ENCODE measurements at regions not wholly inside any gene's neighbourhood (a gene's known extent, or its start where the extent isn't known, plus 50 kb on each side); places are given as distances from the start of the nearest gene placed in this dataset.
"Not testable (repeated sequence)": the region's sequence is repeated elsewhere in the genome, so short reads cannot be mapped to it uniquely, and the experiment has no call there.

DNA sequence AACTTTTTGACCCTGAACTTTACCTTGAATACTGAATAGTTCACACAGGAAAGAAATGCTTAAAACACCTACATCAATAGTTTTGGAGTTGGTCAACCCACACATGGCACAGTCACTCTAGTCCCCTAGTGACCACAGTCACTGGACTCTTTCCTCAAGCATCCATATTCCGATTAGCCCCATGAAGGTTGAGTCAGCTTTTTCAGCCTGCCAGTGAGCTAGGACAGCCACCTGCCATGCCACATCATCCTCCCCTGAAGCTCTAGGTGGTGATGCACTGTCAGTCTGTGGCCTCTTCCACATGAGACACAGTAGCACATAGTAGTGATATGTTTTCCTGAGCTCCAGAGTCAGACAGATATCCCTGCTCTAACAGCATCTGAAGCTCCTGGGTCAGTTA is 537.2 kb downstream of the XPNPEP1 start:
- DNase-seq, result no peak

DNA sequence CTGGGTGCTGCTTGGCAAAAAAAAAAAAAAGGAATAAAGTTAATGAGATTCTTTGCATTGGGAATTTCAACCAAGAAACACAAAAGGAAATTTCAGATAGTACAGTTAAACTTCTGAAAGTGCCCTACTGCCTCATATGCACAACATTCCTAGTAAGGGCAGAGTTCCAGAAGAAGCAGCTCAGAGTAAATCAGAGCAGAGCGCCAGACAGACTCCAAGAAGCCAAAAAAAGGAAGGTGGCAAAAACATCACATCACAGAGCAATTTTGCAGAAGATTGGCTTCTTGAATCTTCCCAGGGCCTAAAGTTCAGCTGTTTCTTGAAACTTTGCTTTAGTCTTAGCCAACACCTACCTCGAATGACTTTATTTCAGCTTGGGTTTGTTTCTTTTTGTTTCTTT is 544.1 kb downstream of the XPNPEP1 start:
- DNase-seq, result no peak

- no peak for DNase-seq
Observed at GRCh38 chr10:109374215-109374614, 549.1 kb downstream of the XPNPEP1 start.

DNA sequence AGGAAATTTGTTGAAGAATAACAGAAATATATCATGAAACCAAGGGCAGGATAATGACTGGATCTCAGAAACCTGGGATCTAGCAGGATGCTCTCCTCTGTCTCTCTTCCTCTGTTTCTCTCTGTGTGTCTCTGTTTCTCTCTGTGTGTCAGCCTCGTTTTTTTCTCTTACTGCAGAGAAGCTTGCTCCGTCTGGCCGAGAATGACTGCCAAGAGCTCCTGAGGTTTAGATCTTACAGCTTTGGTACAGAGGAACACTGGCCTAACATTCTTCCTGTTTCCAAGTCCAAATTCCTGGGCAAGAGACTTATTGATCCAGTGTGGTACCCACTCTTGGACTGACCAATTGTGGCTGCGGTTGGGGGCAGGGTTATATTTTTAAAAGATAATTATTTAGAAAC is 564.0 kb downstream of the XPNPEP1 start:
- DNase-seq, result no peak

DNA sequence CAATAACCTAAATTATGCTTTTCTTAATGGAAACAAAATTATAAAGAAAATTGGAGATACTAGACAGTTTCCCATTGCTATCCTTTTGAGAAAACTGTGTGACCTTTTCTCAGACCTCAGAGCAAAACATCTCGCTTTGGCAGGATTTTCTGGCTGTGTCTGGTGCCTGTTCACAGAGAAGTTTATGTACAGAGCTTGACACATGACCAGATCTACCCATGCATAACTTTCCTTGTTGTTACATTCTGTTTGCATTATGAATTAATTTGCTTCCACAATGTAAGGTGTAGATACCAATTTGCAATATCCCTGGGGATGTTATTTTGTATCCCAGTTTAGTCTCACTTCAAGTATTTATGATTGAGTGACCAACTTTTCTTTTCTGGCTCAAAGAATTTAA is 565.0 kb downstream of the XPNPEP1 start:
- no peak for DNase-seq

DNA sequence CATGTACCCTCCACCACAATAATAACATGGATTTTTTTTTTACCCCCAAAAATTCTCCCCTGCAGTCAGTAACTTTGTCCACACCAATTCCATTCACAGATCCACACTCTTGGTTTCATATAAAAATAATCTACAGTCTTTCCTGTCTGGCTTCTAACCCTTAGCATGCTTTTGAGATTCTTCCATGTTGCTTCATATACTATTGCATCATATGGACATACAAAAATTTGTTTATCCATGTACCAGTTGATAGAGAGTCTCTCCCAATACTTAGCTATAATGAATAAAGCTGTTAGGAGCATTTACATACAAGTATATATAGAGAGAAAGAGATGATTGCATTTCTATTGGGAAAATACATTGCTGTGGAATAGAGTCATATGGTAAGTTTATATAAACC is 575.0 kb downstream of the XPNPEP1 start:
- DNase-seq, result no peak

DNA sequence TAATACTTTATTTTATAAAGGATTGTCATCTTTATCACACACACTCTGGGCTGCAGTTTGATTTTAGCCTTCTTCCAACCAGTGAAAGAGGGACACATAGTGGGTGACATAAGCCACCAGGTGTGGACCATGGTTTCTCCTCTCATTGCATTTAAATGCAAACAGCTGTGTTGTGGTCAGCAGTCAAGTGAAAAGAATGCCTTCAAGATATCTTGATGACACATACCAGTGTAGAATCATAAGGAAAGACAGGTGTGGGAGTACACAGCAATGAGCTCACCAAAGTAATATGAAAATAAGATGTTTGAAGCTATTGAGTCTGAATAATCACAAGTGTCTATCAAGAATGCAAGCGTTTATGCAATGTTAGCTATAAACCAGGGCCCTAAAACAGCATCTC is 580.0 kb downstream of the XPNPEP1 start:
- no peak for DNase-seq

- DNase-seq, result no peak
Observed at GRCh38 chr10:109341986-109342385, 581.3 kb downstream of the XPNPEP1 start.

DNA sequence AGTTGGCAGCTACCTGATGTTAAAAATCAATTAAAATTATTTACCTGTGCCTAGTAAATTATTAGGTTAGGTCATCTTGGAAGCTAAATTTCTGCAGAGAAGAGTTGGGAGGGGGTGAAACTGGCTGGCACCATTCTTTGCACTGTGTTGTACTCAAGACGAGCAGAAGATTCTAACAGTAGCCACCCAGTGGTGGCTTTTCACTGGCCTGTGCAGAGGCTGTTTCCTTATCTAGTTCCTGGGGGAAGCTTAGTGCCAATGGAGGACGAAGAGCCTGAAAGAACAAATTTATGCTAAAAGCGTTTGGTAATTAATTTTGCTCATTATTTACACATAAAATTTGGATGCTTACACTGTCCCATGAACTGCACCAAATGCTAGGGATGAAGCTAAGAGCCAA is 595.3 kb downstream of the XPNPEP1 start:
- DNase-seq, result no peak

DNA sequence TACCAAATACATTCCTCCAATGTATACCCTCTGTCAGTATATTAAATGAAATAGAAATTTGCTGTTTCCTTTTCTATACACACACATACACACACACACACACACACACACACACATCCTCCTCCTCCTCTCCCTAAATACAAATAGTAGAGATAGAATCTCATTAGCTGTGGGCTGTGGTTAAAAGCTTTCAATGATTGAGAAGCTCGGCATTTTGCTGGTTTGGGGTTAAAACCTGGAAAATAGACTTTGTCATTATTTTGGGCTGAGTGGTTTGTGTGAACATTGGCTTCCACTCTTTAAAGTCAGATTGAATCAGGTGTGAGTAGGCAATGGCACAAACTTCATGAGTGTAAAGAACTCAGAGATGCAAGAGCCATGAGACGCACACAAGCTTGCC is 596.0 kb downstream of the XPNPEP1 start:
- no peak for DNase-seq

GRCh38 chr10:109324721-109325120 is 598.6 kb downstream of the XPNPEP1 start:
- DNase-seq, result no peak

DNA sequence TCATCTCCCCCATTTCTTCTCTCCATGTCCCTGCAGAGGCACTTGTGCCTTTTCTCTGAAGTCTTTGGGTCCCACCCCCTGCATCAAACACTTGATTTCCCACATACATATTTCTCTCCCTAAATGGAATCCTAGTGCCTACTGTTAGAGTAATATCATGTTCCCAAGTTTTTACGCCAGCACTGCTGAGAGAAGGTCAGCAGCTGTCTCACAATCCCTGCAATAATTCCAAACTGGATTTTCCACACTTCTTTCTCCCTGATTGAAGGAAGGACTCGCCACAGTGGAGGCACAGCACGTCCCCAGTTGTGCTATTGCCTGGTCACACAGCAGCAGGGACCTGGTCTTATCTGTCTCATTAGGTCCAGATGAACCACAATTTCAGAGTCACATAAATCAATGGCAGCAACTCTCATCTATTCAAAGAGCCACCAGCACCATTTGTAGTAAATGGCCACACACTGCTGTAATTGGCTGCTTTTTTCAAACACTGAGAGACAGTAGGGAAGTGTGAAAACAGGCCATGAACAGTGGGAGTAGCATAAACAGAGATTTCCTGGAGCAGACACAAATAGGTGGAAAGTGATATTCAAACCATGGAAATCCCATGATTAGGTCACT is 605.5 kb downstream of the XPNPEP1 start:
- DNase-seq, result no peak

- DNase-seq, result not testable (repeated sequence)
Observed at GRCh38 chr10:109314016-109314415, 609.3 kb downstream of the XPNPEP1 start.

- DNase-seq, result not testable (repeated sequence)
Observed at GRCh38 chr10:109312555-109312954, 610.8 kb downstream of the XPNPEP1 start.

- DNase-seq, result no peak
Observed at GRCh38 chr10:109308971-109309370, 614.3 kb downstream of the XPNPEP1 start.

GRCh38 chr10:109307102-109307501 is 616.2 kb downstream of the XPNPEP1 start:
- DNase-seq, result not testable (repeated sequence)

GRCh38 chr10:109306698-109307097 is 616.6 kb downstream of the XPNPEP1 start:
- DNase-seq, result no peak

DNA sequence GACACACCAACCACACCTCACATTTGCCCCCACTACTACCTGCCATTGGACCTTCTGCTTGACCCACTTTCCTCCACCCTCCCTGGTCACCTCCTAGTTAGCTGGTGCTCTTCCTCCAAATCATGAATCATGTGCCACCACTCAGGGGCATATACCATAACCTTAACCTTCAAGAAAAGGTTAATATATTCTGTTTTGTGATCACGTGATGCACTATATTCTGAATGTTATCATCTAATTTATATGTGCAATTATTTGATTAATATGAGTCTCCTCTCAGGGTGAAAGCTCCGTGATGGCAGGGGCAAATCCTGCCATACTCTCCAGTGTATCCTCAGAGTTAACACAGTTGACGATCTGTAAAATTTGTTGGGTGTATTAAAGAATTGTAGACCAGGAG is 635.5 kb downstream of the XPNPEP1 start:
- no peak for DNase-seq

DNA sequence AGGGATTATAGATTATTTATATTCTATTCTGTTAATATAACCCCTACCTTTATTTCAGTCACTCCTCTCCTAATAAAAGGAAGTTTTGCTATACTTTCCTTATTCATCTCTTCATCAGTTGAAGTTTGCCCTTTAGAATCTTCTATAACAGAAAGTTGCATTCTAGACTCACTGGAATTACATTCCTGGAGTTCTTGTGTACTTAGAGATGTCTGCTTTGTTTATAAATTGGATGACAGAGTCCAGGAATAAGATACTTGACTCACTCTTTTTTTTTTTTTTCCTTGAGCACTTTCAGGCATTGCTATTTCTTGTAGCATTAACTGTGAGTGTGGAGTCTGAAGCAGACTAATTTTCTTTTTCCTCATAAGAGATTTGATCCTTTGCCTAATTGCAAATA is 640.8 kb downstream of the XPNPEP1 start:
- no peak for DNase-seq

DNA sequence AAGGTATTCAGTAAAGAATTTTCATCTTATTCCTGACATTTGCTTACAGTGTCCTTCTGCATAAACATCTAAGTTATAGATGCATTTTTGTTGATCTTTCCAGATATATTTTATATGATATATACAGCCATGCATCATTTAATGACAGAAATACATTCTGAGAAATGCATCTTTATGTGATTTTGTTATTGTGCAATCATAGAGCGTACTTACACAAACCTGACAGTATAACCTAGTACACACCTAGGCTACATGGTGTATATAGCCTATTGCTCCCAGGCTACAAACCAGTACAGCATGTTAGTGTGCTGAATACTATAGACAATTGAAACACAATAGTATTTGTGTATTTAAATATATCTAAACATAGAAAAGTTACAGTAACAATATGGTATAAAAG is 642.0 kb downstream of the XPNPEP1 start:
- DNase-seq, result no peak

- DNase-seq, result no peak
Observed at GRCh38 chr10:109280837-109281236, 642.5 kb downstream of the XPNPEP1 start.

DNA sequence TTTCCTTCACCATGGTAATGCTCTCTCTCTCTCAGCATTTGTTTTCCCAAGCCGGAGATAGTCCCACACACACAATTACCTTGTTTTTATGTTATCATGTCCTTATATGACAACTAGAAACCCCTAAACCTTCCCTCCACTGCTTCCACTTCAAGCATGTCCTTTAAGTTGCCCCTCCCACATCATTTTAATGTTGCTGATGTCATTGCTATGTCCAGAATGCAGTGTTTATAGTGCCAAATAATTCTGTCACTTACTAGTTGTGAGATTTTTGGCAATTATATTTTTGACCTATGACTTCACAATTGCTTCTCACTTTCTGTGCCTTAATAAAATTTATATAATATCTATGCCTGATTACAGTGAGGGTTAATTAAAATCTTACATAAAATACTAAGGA is 645.9 kb downstream of the XPNPEP1 start:
- DNase-seq, result no peak

GRCh38 chr10:109275960-109276359 is 647.4 kb downstream of the XPNPEP1 start:
- DNase-seq, result no peak

GRCh38 chr10:109274681-109275080 is 648.6 kb downstream of the XPNPEP1 start:
- no peak for DNase-seq

DNA sequence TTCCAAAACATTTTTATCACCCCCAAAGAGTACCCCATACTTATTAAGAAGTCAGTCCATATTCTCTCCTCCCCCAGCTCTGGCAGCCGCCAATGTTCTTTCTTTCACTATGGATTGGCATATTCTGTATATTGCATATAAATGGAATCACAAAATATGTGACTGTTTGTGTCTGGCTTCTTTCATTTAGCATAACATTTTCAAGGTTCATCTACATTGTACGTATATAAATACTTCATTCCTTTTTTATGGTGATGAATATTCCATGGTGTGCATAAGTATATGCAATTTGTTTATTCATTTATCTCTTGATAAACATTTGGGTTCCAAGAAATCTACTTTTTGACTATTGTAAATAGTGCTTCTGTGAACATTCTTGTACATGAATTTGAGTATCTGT is 653.1 kb downstream of the XPNPEP1 start:
- no peak for DNase-seq

GRCh38 chr10:109264004-109264403 is 659.3 kb downstream of the XPNPEP1 start:
- no peak for DNase-seq
